ENCODE measurements at regions not wholly inside any gene's neighbourhood (a gene's known extent, or its start where the extent isn't known, plus 50 kb on each side); places are given as distances from the start of the nearest gene placed in this dataset.

- Mint-ChIP-seq H3K4me1 (no peaks in the 10 kb centered on the region), H3K27ac (no peak overlapping the region), H3K9me3 (peaks cover 3% of the 10 kb centered on the region), H3K36me3 (ENCODE audit: low read depth) (no peaks in the 10 kb centered on the region), H3K27me3 (no peaks in the 10 kb centered on the region), H3K4me3 (no peak overlapping the region)
- ChIA-PET POLR2A (no interaction called here), CTCF (no interaction called here)
- no peak for DNase-seq
- intact Hi-C loops (cut with micrococcal nuclease) = no loop called here
- TF ChIP-seq, protein P1, sequence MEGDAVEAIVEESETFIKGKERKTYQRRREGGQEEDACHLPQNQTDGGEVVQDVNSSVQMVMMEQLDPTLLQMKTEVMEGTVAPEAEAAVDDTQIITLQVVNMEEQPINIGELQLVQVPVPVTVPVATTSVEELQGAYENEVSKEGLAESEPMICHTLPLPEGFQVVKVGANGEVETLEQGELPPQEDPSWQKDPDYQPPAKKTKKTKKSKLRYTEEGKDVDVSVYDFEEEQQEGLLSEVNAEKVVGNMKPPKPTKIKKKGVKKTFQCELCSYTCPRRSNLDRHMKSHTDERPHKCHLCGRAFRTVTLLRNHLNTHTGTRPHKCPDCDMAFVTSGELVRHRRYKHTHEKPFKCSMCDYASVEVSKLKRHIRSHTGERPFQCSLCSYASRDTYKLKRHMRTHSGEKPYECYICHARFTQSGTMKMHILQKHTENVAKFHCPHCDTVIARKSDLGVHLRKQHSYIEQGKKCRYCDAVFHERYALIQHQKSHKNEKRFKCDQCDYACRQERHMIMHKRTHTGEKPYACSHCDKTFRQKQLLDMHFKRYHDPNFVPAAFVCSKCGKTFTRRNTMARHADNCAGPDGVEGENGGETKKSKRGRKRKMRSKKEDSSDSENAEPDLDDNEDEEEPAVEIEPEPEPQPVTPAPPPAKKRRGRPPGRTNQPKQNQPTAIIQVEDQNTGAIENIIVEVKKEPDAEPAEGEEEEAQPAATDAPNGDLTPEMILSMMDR (IDR thresholded peaks at IDR 0.05) = no peak
- ATAC-seq (ENCODE audit: low read depth) = no peak
Measured at GRCh38 chr20:21920211-21920610, 214.7 kb downstream of the PAX1 start.

DNA sequence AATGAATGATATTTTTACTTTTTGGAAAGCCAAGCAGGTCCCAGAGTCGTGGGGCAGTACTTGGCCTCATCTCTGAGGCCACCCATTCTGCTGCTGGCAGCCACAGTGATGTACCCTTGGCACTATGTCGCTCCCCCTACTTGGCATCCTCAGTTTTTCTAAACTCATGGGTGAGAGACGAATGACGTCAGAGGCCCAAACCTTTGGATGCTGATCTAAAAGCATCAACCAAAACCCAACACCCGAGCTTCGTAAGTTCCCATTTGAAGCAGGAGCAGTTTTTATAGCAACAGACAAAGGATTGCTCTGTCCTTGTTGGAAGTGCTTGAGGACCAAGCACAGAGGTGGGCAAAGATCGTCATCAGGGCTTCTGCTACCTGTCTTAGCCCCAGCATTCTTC, 212.9 kb downstream of the PAX1 start:
- no peak overlapping the region for H3K27ac Mint-ChIP-seq
- no peaks in the 10 kb centered on the region for H3K36me3 Mint-ChIP-seq (ENCODE audit: low read depth)
- DNase-seq (no peak), ATAC-seq (ENCODE audit: low read depth) (no peak)
- intact Hi-C loops (cut with micrococcal nuclease) = no loop called here
- TF ChIP-seq, protein P1 (IDR thresholded peaks at IDR 0.05) = no peak
- peaks cover 3% of the 10 kb centered on the region for H3K9me3 Mint-ChIP-seq
- ChIA-PET POLR2A (no interaction called here), CTCF (no interaction called here)
- H3K4me1 Mint-ChIP-seq = no peaks in the 10 kb centered on the region
- no peak overlapping the region for H3K4me3 Mint-ChIP-seq
- no peaks in the 10 kb centered on the region for H3K27me3 Mint-ChIP-seq

DNA sequence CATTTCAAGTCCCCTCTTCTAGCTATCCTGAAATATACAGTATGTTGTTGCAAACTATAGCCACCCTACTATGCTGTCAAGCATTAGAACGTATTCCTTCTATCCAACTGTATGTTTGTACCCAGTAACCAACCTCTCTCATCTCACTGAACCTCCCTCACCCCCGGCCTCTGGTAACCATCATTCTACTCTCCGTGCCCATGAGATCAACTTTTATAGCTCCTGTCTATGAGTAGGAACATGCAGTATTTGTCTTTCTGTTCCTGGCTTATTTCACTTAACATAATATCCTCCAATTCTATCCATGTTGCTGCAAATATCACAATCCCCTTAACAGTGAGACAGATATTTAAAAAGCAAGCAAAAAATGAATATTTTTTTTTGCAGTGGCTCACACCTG, 196.9 kb downstream of the PAX1 start:
- DNase-seq (no peak), ATAC-seq (ENCODE audit: low read depth) (no peak)
- ChIA-PET CTCF (no interaction called here), POLR2A (no interaction called here)
- Mint-ChIP-seq H3K4me1 (no peaks in the 10 kb centered on the region), H3K9me3 (peaks cover 2% of the 10 kb centered on the region), H3K27ac (no peak overlapping the region), H3K36me3 (ENCODE audit: low read depth) (no peaks in the 10 kb centered on the region), H3K27me3 (no peaks in the 10 kb centered on the region), H3K4me3 (no peak overlapping the region)
- TF ChIP-seq, protein P1 (IDR thresholded peaks at IDR 0.05) = no peak
- intact Hi-C loops (cut with micrococcal nuclease) = no loop called here

- CTCF ChIA-PET = no interaction called here
- peaks cover 2% of the 10 kb centered on the region for H3K9me3 Mint-ChIP-seq
- POLR2A ChIA-PET = no interaction called here
- H3K27ac Mint-ChIP-seq = no peak overlapping the region
- TF ChIP-seq, protein P1 (IDR thresholded peaks at IDR 0.05) = no peak
- DNase-seq (no peak), ATAC-seq (ENCODE audit: low read depth) (no peak)
- no peaks in the 10 kb centered on the region for H3K4me1 Mint-ChIP-seq
- intact Hi-C loops (cut with micrococcal nuclease) = no loop called here
- no peak overlapping the region for H3K4me3 Mint-ChIP-seq
- H3K27me3 Mint-ChIP-seq = no peaks in the 10 kb centered on the region
- no peaks in the 10 kb centered on the region for H3K36me3 Mint-ChIP-seq (ENCODE audit: low read depth)
Measured at GRCh38 chr20:21901470-21902275, 196.2 kb downstream of the PAX1 start.

- DNase-seq = no peak
Measured at GRCh38 chr20:21900431-21900830, 195.0 kb downstream of the PAX1 start.

More at GRCh38 chr20:21900431-21900830, 195.0 kb downstream of the PAX1 start:
- no peaks in the 10 kb centered on the region for H3K4me1 Mint-ChIP-seq
- TF ChIP-seq, protein P1 (IDR thresholded peaks at IDR 0.05) = no peak
- no peaks in the 10 kb centered on the region for H3K36me3 Mint-ChIP-seq (ENCODE audit: low read depth)
- no peaks in the 10 kb centered on the region for H3K27me3 Mint-ChIP-seq
- H3K27ac Mint-ChIP-seq = no peak overlapping the region
- no peak overlapping the region for H3K4me3 Mint-ChIP-seq
- POLR2A ChIA-PET = no interaction called here
- CTCF ChIA-PET = no interaction called here
- intact Hi-C loops (cut with micrococcal nuclease) = no loop called here
- H3K9me3 Mint-ChIP-seq = no peaks in the 10 kb centered on the region
- ATAC-seq (ENCODE audit: low read depth) = no peak
